ENCODE measurements at regions not wholly inside any gene's neighbourhood (a gene's known extent, or its start where the extent isn't known, plus 50 kb on each side); places are given as distances from the start of the nearest gene placed in this dataset.

DNA sequence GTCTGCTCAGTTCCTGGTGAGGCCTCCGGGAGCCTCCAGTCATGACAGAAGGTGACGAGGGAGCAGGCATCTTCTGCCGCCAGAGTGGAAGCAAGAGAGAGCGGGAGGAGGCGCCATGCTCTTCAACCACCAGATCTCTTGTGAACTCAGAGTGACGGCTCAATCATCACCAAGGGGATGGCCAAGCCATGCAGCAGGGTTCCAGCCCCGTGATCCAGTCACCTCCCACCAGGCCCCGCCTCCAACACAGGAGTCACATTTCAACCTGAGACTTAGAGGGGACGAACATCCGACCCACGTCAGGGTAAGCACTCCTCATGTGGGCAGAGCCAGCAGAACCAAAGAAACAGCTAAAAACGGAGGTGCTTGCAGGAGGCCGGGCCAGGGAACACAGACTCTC lies 1470.5 kb downstream of the BRD1 start:
- TF ChIP-seq, protein P1, sequence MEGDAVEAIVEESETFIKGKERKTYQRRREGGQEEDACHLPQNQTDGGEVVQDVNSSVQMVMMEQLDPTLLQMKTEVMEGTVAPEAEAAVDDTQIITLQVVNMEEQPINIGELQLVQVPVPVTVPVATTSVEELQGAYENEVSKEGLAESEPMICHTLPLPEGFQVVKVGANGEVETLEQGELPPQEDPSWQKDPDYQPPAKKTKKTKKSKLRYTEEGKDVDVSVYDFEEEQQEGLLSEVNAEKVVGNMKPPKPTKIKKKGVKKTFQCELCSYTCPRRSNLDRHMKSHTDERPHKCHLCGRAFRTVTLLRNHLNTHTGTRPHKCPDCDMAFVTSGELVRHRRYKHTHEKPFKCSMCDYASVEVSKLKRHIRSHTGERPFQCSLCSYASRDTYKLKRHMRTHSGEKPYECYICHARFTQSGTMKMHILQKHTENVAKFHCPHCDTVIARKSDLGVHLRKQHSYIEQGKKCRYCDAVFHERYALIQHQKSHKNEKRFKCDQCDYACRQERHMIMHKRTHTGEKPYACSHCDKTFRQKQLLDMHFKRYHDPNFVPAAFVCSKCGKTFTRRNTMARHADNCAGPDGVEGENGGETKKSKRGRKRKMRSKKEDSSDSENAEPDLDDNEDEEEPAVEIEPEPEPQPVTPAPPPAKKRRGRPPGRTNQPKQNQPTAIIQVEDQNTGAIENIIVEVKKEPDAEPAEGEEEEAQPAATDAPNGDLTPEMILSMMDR (IDR thresholded peaks at IDR 0.05), result no peak
- TF ChIP-seq ZFX (IDR thresholded peaks at IDR 0.05; ENCODE audit: borderline replicate concordance), result no peak
